ENCODE measurements at regions not wholly inside any gene's neighbourhood (a gene's known extent, or its start where the extent isn't known, plus 50 kb on each side); places are given as distances from the start of the nearest gene placed in this dataset.

- TF ChIP-seq CTCF (IDR thresholded peaks at IDR 0.05) = no peak
- TF ChIP-seq ZFX (IDR thresholded peaks at IDR 0.05; ENCODE audit: borderline replicate concordance) = no peak
These were observed 336.2 kb upstream of the ZNF462 start for GRCh38 chr9:106526716-106527204.

GRCh38 chr9:106528158-106528557, 334.8 kb upstream of the ZNF462 start:
- TF ChIP-seq ZFX (IDR thresholded peaks at IDR 0.05; ENCODE audit: borderline replicate concordance) = no peak
- TF ChIP-seq CTCF (IDR thresholded peaks at IDR 0.05) = no peak
- H3K27ac ChIP-seq = no peak overlapping the region

More at GRCh38 chr9:106526716-106527204, 336.2 kb upstream of the ZNF462 start:
- H3K27ac ChIP-seq = no peak overlapping the region

GRCh38 chr9:106529616-106530015, 333.4 kb upstream of the ZNF462 start:
- TF ChIP-seq ZFX (IDR thresholded peaks at IDR 0.05; ENCODE audit: borderline replicate concordance) (no peak), CTCF (IDR thresholded peaks at IDR 0.05) (no peak)
- H3K27ac ChIP-seq = no peak overlapping the region

GRCh38 chr9:106531491-106531890, 331.5 kb upstream of the ZNF462 start:
- TF ChIP-seq ZFX (IDR thresholded peaks at IDR 0.05; ENCODE audit: borderline replicate concordance) (no peak), CTCF (IDR thresholded peaks at IDR 0.05) (no peak)
- no peak overlapping the region for H3K27ac ChIP-seq

GRCh38 chr9:106532306-106533015, 330.5 kb upstream of the ZNF462 start:
- H3K27ac ChIP-seq = no peak overlapping the region
- no peak for TF ChIP-seq CTCF (IDR thresholded peaks at IDR 0.05)
- TF ChIP-seq ZFX (IDR thresholded peaks at IDR 0.05; ENCODE audit: borderline replicate concordance) = no peak

GRCh38 chr9:106534800-106535199, 328.2 kb upstream of the ZNF462 start:
- H3K27ac ChIP-seq = no peak overlapping the region
- no peak for TF ChIP-seq CTCF (IDR thresholded peaks at IDR 0.05)
- TF ChIP-seq ZFX (IDR thresholded peaks at IDR 0.05; ENCODE audit: borderline replicate concordance) = no peak

GRCh38 chr9:106535439-106535838, 327.5 kb upstream of the ZNF462 start:
- TF ChIP-seq ZFX (IDR thresholded peaks at IDR 0.05; ENCODE audit: borderline replicate concordance) (no peak), CTCF (IDR thresholded peaks at IDR 0.05) (no peak)
- no peak overlapping the region for H3K27ac ChIP-seq

Data from 22Rv1 (cell line).